Cardiac muscle cell (in vitro differentiated cells and primary cell): ENCODE measurements at regions not wholly inside any gene's neighbourhood (a gene's known extent, or its start where the extent isn't known, plus 50 kb on each side); places are given as distances from the start of the nearest gene placed in this dataset.
A peak's percentile ranks its signal among the peaks of the same experiment; 100 is the strongest.

Experiments
- DNase-seq, 2 donors: peaks; one replicate each; pipeline versions ENCODE4 v3.0.0 to v3.0.0-alpha.2; 2010 to 2017; ENCODE audit warnings: low read depth in 1 of 2, low spot score in 1 of 2
- H3K27ac ChIP-seq: fragments of 200-600 bp; sonication (generic); 2 replicates; pipeline ENCODE4 v1.5.1; 2016
- H3K27me3 ChIP-seq: fragments of 200-600 bp; sonication (generic); 2 replicates; pipeline ENCODE4 v1.6.0; 2016; ENCODE audit warnings: control low read depth
- H3K36me3 ChIP-seq: fragments of 200-600 bp; sonication (generic); 2 replicates; pipeline ENCODE4 v1.5.1; 2016; ENCODE audit warnings: control low read depth
- H3K4me1 ChIP-seq: fragments of 200-600 bp; sonication (generic); 2 replicates; pipeline ENCODE4 v1.8.1; 2017; ENCODE audit warnings: low read depth, mild to moderate bottlenecking, mixed run types
- H3K4me3 ChIP-seq: fragments of 200-600 bp; sonication (generic); 2 replicates; pipeline ENCODE4 v1.5.1; 2016; ENCODE audit warnings: mild to moderate bottlenecking
- H3K9me3 ChIP-seq: fragments of 200-600 bp; sonication (generic); 2 replicates; pipeline ENCODE4 v1.5.1; 2017; ENCODE audit warnings: low read depth, mild to moderate bottlenecking, control low read depth
- TF ChIP-seq, protein P1 (sequence below): IDR thresholded peaks from 2 replicates; pipeline ENCODE4 v1.5.1; 2012; ENCODE audit warnings: low read depth, mild to moderate bottlenecking, low read length

DNA sequence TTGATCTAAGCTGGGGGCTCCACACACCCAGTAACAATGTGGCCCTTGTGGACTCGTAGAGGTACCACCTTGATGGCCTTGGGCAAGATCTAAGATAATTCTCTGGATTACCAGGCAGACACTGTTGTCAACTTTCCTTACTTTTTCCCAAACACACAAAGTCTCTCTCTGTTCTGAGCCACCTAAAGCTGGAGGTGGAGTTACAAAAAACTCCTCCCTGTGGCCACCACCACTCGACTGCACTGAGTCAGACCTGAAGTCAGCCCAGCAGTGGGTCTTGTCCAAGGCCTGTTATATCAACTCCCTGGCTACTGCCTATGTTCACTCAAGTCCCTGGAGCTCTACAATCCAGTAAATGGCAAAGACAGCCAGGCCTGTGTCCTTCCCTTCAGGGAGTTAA, 70.1 kb upstream of the TECRL start:
- Histone ChIP-seq H3K4me3 (no peak overlapping the region), H3K27ac (no peak overlapping the region)
- TF ChIP-seq, protein P1, sequence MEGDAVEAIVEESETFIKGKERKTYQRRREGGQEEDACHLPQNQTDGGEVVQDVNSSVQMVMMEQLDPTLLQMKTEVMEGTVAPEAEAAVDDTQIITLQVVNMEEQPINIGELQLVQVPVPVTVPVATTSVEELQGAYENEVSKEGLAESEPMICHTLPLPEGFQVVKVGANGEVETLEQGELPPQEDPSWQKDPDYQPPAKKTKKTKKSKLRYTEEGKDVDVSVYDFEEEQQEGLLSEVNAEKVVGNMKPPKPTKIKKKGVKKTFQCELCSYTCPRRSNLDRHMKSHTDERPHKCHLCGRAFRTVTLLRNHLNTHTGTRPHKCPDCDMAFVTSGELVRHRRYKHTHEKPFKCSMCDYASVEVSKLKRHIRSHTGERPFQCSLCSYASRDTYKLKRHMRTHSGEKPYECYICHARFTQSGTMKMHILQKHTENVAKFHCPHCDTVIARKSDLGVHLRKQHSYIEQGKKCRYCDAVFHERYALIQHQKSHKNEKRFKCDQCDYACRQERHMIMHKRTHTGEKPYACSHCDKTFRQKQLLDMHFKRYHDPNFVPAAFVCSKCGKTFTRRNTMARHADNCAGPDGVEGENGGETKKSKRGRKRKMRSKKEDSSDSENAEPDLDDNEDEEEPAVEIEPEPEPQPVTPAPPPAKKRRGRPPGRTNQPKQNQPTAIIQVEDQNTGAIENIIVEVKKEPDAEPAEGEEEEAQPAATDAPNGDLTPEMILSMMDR: no peak

DNA sequence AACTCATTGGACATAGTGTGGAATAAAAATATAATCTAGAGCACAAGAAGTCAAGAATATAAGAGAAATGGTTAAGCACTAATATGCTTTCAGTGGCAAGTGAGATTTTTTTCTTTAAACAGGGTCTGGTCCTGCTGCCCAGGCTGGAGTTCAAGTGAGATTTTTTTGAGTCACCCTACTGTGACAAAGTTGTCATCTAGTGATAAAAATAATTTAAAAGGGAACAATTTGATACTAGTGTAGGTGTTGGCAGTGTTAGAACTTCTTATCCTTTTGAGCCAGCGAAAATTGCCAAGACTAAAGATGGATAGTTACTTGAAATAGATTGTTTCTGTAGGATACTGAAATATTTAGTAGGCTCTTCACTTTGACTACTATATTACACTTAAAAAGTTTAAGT, 67.9 kb upstream of the TECRL start:
- H3K36me3 ChIP-seq: no peaks in the 10 kb centered on the region
- H3K4me1 ChIP-seq: no peaks in the 10 kb centered on the region
- no peaks in the 10 kb centered on the region for H3K27me3 ChIP-seq
- H3K9me3 ChIP-seq: no peaks in the 10 kb centered on the region
- DNase-seq: no peak
- no peak overlapping the region for H3K27ac ChIP-seq
- TF ChIP-seq, protein P1: no peak
- H3K4me3 ChIP-seq: no peak overlapping the region

More for the DNA sequence above, 70.1 kb upstream of the TECRL start:
- no peaks in the 10 kb centered on the region for H3K9me3 ChIP-seq
- no peaks in the 10 kb centered on the region for H3K36me3 ChIP-seq
- peaks cover 13% of the 10 kb centered on the region for H3K4me1 ChIP-seq
- DNase-seq: no peak
- H3K27me3 ChIP-seq: no peaks in the 10 kb centered on the region

DNA sequence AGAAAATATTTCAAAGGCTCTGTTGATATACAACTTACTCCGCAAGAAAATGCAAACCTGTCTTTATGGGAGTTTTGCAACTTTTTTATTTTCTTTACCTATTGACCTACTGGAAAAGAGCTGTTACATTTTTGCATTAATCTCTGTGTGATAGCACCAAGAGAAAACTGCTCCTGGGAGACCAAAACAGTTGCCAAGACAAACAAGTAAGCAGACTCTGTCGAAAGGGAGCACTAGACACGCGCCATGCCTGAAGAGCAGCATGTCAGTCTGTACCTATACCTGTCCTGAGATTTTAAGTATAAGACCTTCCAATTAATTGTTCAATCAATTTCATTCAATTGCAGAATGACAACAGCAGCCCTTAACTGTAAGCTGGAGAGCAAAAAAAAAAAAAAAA, 56.0 kb upstream of the TECRL start:
- H3K27me3 ChIP-seq: no peaks in the 10 kb centered on the region
- peak in 1 of 2 donors; percentile 1 for DNase-seq
- no peaks in the 10 kb centered on the region for H3K9me3 ChIP-seq
- H3K27ac ChIP-seq: no peak overlapping the region
- no peaks in the 10 kb centered on the region for H3K36me3 ChIP-seq
- peaks cover 8% of the 10 kb centered on the region for H3K4me1 ChIP-seq
- no peak overlapping the region for H3K4me3 ChIP-seq
- TF ChIP-seq, protein P1: no peak

DNA sequence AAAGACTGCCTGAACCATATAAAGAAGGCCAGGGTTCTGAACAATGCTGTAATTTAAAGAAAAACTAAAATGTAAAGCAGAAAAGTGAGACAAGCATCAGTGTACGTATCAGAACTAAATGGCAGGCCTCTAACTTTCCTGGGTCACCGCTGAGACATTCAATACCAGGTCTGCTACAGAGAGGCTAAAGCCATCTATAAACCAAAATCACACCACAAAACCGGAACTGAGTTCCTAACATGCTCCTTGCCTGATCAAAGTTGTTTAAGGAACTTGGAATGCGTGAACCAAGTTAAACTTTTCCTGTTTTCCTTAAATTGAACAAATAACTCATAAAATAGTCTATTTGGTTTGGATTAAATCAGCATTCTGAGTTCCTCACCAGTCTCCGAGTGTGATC, 55.3 kb upstream of the TECRL start:
- no peak for DNase-seq
- H3K27me3 ChIP-seq: no peaks in the 10 kb centered on the region
- TF ChIP-seq, protein P1: no peak
- no peak overlapping the region for H3K4me3 ChIP-seq
- no peak overlapping the region for H3K27ac ChIP-seq
- H3K4me1 ChIP-seq: peaks cover 8% of the 10 kb centered on the region
- no peaks in the 10 kb centered on the region for H3K9me3 ChIP-seq
- no peaks in the 10 kb centered on the region for H3K36me3 ChIP-seq
